B cell (primary cell): ENCODE measurements at regions not wholly inside any gene's neighbourhood (a gene's known extent, or its start where the extent isn't known, plus 50 kb on each side); places are given as distances from the start of the nearest gene placed in this dataset.

Source experiments
- CTCF ChIP-seq: fragments of 200-600 bp; IDR thresholded peaks from one replicate; pipeline ENCODE4 v1.8.0; 2022; ENCODE audit warnings: antibody characterized with exemption, mild to moderate bottlenecking
- EZH2 ChIP-seq: IDR thresholded peaks from 2 replicates; pipeline ENCODE4 v1.6.1; 2012; ENCODE audit warnings: borderline replicate concordance, low read depth, mild to moderate bottlenecking, moderate library complexity, low read length; ENCODE audit not compliant: insufficient read depth, poor library complexity, severe bottlenecking

GRCh38 chr3:18813300-18813699 is 335.0 kb upstream of the KCNH8 start:
- TF ChIP-seq EZH2, result no peak
- TF ChIP-seq CTCF, result no peak
